GM23338 (cell line): ENCODE measurements at regions not wholly inside any gene's neighbourhood (a gene's known extent, or its start where the extent isn't known, plus 50 kb on each side); places are given as distances from the start of the nearest gene placed in this dataset.

ENCODE experiments used
- ATAC-seq: fragments of 200-7000 bp; cut with Tn5 transposase; 3 replicates; pipeline ENCODE4 v1.9.1; 2020
- DNase-seq: peaks from one replicate; pipeline ENCODE4 v3.0.0-alpha.2; 2015; ENCODE audit warnings: low spot score
- H2AFZ ChIP-seq: fragments of 200-600 bp; sonication (generic); 2 replicates; pipeline ENCODE4 v1.8.0; 2016; ENCODE audit warnings: antibody characterized with exemption, mild to moderate bottlenecking, moderate library complexity
- H3F3A ChIP-seq: fragments of 200-600 bp; sonication (generic); replicated peaks from 2 replicates; pipeline ENCODE4 v1.8.0; 2017; ENCODE audit warnings: antibody characterized with exemption, mixed run types, low read depth
- H3K27ac ChIP-seq: fragments of 200-600 bp; sonication (generic); 2 replicates; pipeline ENCODE4 v1.6.1; 2016; ENCODE audit warnings: low read depth
- H3K27me3 ChIP-seq: fragments of 200-600 bp; sonication (generic); 2 replicates; pipeline ENCODE4 v1.8.0; 2016; ENCODE audit warnings: mild to moderate bottlenecking, mixed run types, moderate library complexity; ENCODE audit not compliant: insufficient read depth
- H3K36me3 ChIP-seq: fragments of 200-600 bp; sonication (generic); 2 replicates; pipeline ENCODE4 v1.8.0; 2016; ENCODE audit warnings: mild to moderate bottlenecking; ENCODE audit not compliant: insufficient read depth
- H3K4me1 ChIP-seq: fragments of 200-600 bp; sonication (generic); 2 replicates; pipeline ENCODE4 v1.8.0; 2016; ENCODE audit warnings: mild to moderate bottlenecking, moderate library complexity; ENCODE audit not compliant: insufficient read depth
- H3K4me2 ChIP-seq: fragments of 200-600 bp; sonication (generic); 2 replicates; pipeline ENCODE4 v1.7.1; 2017; ENCODE audit warnings: mixed run types
- H3K4me3 ChIP-seq: fragments of 200-600 bp; sonication (generic); 2 replicates; pipeline ENCODE4 v1.6.1; 2016; ENCODE audit warnings: mixed run types
- H3K79me2 ChIP-seq: fragments of 200-600 bp; sonication (generic); replicated peaks from 2 replicates; pipeline ENCODE4 v1.8.0; 2017; ENCODE audit warnings: mild to moderate bottlenecking; ENCODE audit not compliant: insufficient read depth
- H3K9me2 ChIP-seq: fragments of 200-600 bp; sonication (generic); 2 replicates; pipeline ENCODE4 v1.8.0; 2017; ENCODE audit not compliant: insufficient read depth
- H4K20me1 ChIP-seq: fragments of 200-600 bp; sonication (generic); replicated peaks from 2 replicates; pipeline ENCODE4 v1.8.0; 2017; ENCODE audit warnings: mild to moderate bottlenecking; ENCODE audit not compliant: insufficient read depth
- H3K27ac Mint-ChIP-seq: 2 replicates; pipeline ENCODE4 v1.8.0; 2020; ENCODE audit warnings: inconsistent platforms, mild to moderate bottlenecking, moderate library complexity, mixed read lengths
- H3K27me3 Mint-ChIP-seq: 3 replicates; pipeline ENCODE4 v1.8.0; 2022; ENCODE audit warnings: low read depth, mild to moderate bottlenecking, moderate library complexity, mixed read lengths, inconsistent platforms; ENCODE audit not compliant: insufficient read depth, poor library complexity
- H3K36me3 Mint-ChIP-seq: 3 replicates; pipeline ENCODE4 v1.8.0; 2021; ENCODE audit warnings: low read depth, mild to moderate bottlenecking, inconsistent platforms, moderate library complexity, mixed read lengths
- H3K4me1 Mint-ChIP-seq: 3 replicates; pipeline ENCODE4 v1.8.0; 2020; ENCODE audit warnings: mild to moderate bottlenecking, inconsistent platforms, mixed read lengths
- H3K4me3 Mint-ChIP-seq: 3 replicates; pipeline ENCODE4 v1.8.0; 2021; ENCODE audit warnings: moderate library complexity, mild to moderate bottlenecking, inconsistent platforms, mixed read lengths
- H3K9me3 Mint-ChIP-seq: 3 replicates; pipeline ENCODE4 v1.8.0; 2020; ENCODE audit warnings: moderate library complexity, mild to moderate bottlenecking, inconsistent platforms, mixed read lengths
- CTCF ChIP-seq, 2 experiments: fragments of 200-600 bp in 1 of 2; sonication (generic) in 1 of 2; conservative IDR thresholded peaks; 2 replicates each; pipeline versions ENCODE4 v1.5.1 to v1.6.1; 2016 to 2017; ENCODE audit warnings: antibody characterized with exemption in 2 of 2, low read depth in 2 of 2, mild to moderate bottlenecking in 2 of 2, moderate library complexity in 1 of 2
- ETS1 ChIP-seq: IDR thresholded peaks from 2 replicates; pipeline ENCODE4 v1.6.1; 2016; ENCODE audit warnings: antibody characterized with exemption
- EZH2 ChIP-seq: fragments of 200-600 bp; sonication (generic); IDR thresholded peaks from one replicate; pipeline ENCODE4 v1.8.0; 2017; ENCODE audit warnings: antibody characterized with exemption, mild to moderate bottlenecking, low read depth; ENCODE audit not compliant: unreplicated experiment
- EZH2phosphoT487 ChIP-seq: fragments of 200-600 bp; sonication (generic); IDR thresholded peaks from one replicate; pipeline ENCODE4 v1.8.1; 2018; ENCODE audit warnings: antibody characterized with exemption; ENCODE audit not compliant: unreplicated experiment
- JUNB ChIP-seq: IDR thresholded peaks from one replicate; pipeline ENCODE4 v1.6.1; 2016; ENCODE audit warnings: antibody characterized with exemption; ENCODE audit not compliant: unreplicated experiment
- NANOG ChIP-seq: IDR thresholded peaks from 2 replicates; pipeline ENCODE4 v1.6.1; 2016; ENCODE audit warnings: antibody characterized with exemption, borderline replicate concordance
- POLR2AphosphoS5 ChIP-seq: IDR thresholded peaks from 2 replicates; pipeline ENCODE4 v1.6.1; 2016; ENCODE audit warnings: antibody characterized with exemption, low read depth
- REST ChIP-seq: IDR thresholded peaks from one replicate; pipeline ENCODE4 v1.6.1; 2018; ENCODE audit warnings: antibody characterized with exemption; ENCODE audit not compliant: unreplicated experiment
- STAT1 ChIP-seq: IDR thresholded peaks from one replicate; pipeline ENCODE4 v1.6.1; 2016; ENCODE audit warnings: antibody characterized with exemption; ENCODE audit not compliant: unreplicated experiment
- ZNF114 ChIP-seq: fragments of 250-450 bp; sonication (Bioruptor Pico); IDR thresholded peaks from 2 replicates; pipeline ENCODE4 v1.5.0; 2020; ENCODE audit warnings: mild to moderate bottlenecking, moderate library complexity
- ZNF331 ChIP-seq: fragments of 250-450 bp; sonication (Bioruptor Pico); IDR thresholded peaks from 2 replicates; pipeline ENCODE4 v1.5.0; 2020; ENCODE audit warnings: low read depth, mild to moderate bottlenecking, moderate library complexity
- ZNF462 ChIP-seq: fragments of 250-450 bp; sonication (Bioruptor Pico); IDR thresholded peaks from 2 replicates; pipeline ENCODE4 v1.5.0; 2020; ENCODE audit warnings: mild to moderate bottlenecking, moderate library complexity

- Mint-ChIP-seq H3K27me3 (peaks cover 2% of the 10 kb centered on the region), H3K36me3 (peaks cover 3% of the 10 kb centered on the region; the same call in 2 of the 3 replicates), H3K27ac (no peak overlapping the region), H3K4me3 (no peak overlapping the region), H3K9me3 (peaks cover 13% of the 10 kb centered on the region), H3K4me1 (peaks cover 7% of the 10 kb centered on the region)
- TF ChIP-seq CTCF (conservative IDR thresholded peaks at IDR 0.05; ENCODE audit: low read depth in 2 of 2): no peak
- no peak for TF ChIP-seq ZNF462
- TF ChIP-seq ZNF331 (CRISPR knock-in tag): no peak
- no peak for TF ChIP-seq EZH2
- TF ChIP-seq EZH2phosphoT487: no peak
- no peak for TF ChIP-seq NANOG
- TF ChIP-seq ETS1: no peak
- no peak for TF ChIP-seq STAT1
- no peak for TF ChIP-seq ZNF114 (CRISPR knock-in tag)
- no peak for TF ChIP-seq POLR2AphosphoS5
- no peak for TF ChIP-seq JUNB
- TF ChIP-seq REST: no peak
- ATAC-seq (no peak), DNase-seq (no peak)
- H3K9me2 ChIP-seq: peaks cover 3% of the 10 kb centered on the region; the same call in 1 of the 2 replicates
- no peaks in the 10 kb centered on the region for H3K27me3 ChIP-seq
- H3F3A ChIP-seq: no peaks in the 10 kb centered on the region
- no peak overlapping the region for H2AFZ ChIP-seq
- H4K20me1 ChIP-seq: no peaks in the 10 kb centered on the region
- no peak overlapping the region for H3K4me2 ChIP-seq
- no peaks in the 10 kb centered on the region for H3K4me1 ChIP-seq
- H3K79me2 ChIP-seq: no peaks in the 10 kb centered on the region
- H3K27ac ChIP-seq: no peak overlapping the region
- no peaks in the 10 kb centered on the region for H3K36me3 ChIP-seq
- H3K4me3 ChIP-seq: no peak overlapping the region
These were observed 415.7 kb upstream of the MYT1L start for GRCh38 chr2:2746731-2747130.
